GM18867 (cell line): ENCODE measurements at regions not wholly inside any gene's neighbourhood (a gene's known extent, or its start where the extent isn't known, plus 50 kb on each side); places are given as distances from the start of the nearest gene placed in this dataset.

Experiments
- ATAC-seq: cut with Tn5 transposase; IDR thresholded peaks from one replicate; pipeline ENCODE4 v1.9.1; 2021; ENCODE audit warnings: mild to moderate bottlenecking, moderate library complexity; ENCODE audit not compliant: unreplicated experiment

- ATAC-seq: no peak
These were observed 122.9 kb upstream of the ZNF507 start for GRCh38 chr19:32222556-32222955.

- no peak for ATAC-seq
These were observed 122.3 kb upstream of the ZNF507 start for GRCh38 chr19:32223106-32223505.

DNA sequence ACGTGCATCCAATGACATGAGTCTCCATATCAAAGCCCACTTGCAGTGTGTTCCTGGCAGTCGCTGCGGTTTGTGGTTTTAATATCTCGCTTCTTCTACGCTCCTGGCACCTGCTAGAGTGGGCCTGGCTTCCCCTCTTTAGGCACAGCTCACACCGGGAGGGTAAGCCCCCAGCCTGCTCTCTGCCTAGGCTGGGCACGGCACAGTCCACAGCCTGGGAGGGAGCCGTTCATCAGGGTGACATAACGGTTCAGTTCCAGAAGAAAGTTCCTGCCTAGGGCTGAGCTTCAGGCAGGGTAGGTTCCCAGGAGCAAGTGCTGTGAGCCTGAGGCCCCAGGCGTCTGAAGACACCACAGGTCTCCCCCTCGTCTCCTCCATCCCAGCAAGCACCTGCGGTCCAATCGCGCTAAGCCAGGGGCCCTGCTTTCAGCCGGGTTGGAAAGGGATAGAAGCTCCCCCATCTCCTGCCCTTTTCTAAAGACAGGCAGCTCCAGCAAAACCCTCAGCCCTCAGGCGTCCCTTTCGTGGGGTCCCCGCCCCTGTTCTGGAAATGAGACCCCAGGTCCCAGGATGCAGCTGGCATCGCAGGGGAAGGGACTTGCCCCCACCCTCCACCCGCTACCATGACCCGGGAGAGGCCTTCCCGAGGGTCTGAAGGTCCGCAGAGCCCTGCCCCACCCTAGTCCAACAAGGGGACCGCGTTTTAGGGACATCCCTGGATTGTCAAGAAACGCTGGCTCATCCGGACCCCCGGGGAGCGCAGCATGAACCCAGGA is 121.6 kb upstream of the ZNF507 start:
- ATAC-seq: no peak

DNA sequence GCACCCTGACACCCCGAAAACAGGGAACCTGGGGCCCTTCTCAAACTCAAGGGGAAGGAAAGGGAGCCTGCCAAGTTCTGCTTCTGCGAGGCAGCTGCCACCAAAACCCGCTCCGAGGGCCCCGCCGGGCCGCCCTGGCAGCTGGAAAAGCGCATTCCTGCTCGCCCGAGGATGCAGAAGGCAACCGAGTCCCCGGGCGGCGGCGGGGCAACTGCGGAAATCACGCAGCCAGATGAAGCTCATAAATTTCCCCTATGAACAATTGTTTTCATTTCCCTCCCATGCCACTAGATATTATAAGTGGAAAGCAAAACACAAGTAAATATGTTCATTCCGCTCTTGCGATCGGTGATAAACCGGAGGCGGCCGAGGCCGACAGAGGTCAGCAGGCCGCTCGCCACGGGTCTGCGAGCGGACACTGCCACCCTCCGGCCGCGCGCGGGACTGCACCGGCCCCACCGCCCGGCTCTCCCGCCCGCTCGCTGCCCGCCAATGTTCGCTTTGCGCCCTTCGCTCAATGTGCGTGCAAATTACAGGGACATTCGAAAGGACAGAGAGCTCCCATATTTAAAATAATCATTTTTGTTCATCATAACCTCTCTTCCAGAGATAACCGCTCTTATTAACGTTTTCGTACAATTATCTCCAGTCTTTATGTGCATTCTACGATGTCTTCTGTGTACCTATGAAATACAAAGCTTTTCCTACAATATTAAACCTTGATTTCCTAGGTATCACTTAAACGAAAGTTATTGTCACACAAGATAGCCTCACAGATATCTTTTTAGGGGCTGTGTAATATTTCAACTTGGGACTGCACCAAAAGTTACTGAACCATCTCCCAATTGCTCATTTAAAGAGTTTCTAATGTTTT is 120.8 kb upstream of the ZNF507 start:
- ATAC-seq: peak; percentile 77

GRCh38 chr19:32227561-32228165 is 117.7 kb upstream of the ZNF507 start:
- ATAC-seq: no peak

DNA sequence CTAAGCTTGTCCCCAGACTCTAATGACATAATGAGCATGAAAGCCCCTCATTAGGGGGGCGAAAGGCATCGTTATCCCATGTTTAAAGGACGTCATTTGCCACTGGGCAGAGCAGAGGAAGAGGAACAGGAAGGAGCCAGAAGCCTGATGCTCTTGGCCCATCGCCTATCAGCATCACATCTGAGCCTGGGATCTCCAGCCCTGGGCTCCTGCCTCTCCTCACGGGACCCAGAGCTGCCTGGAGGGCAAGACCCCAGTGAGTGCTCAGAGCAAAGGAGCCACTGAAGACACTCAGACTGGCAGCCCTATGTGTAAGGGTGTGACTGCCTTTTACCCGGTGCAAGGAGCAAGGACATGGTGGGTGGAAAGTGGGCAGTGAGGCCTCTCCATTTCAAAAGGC is 115.0 kb upstream of the ZNF507 start:
- ATAC-seq: no peak

GRCh38 chr19:32231020-32231419 is 114.4 kb upstream of the ZNF507 start:
- no peak for ATAC-seq

DNA sequence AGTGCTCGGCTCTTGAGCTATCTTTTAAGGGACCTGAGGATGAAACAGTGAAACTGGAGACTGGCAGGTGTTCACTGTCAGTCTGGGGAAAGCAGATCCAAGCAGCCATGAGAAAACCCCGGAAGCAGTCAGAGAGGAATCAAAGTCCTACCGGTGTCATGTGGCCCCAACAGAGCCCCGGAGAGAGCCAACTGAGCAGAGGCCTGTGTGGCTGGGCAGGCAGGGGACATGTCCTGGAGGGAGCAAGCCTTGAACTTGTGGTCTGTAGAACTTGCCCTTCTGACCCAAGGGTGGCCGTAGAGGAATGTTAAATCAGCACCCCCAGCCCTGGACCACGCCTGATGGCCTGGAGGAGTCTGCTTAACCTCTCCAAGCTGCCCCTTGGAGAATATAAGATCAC is 113.7 kb upstream of the ZNF507 start:
- no peak for ATAC-seq

GRCh38 chr19:32232449-32232848 is 113.0 kb upstream of the ZNF507 start:
- ATAC-seq: no peak

DNA sequence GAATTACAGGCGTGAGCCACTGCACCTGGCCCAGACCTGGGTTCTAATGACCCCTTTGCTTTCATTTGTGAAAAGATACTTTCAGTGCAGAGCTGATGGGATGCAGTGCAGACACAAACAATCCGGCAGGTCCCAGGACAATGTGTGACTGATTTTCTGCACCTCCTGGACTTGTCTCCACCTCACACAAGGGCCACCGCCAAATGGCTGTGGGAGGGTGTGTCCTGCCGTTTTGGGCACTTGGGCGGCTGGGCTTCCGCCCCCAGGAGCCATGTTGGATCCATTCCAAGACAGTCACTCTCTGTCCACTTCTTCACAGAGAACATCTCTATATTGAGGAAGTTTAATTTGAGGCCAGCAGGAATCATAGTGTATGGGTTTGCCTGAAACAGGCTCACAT is 112.3 kb upstream of the ZNF507 start:
- ATAC-seq: no peak

DNA sequence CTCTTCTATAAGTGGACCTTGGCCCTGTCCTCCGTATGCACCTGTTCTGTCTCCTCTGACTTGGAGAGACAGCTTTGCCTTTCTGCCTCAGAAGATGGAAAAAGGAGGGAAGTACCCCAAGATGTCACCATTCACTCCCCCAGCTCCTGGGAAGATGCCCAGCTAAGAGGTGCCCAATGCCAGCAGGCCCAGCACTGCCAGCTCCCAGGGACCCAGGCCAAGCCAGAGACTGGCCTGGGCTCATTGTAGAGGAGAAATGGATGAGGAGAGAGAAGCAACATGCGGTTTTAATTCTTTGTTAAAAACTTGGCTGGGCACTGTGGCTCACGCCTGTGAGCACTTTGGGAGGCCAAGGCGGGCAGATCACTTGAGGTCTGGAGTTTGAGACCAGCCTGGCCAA is 111.5 kb upstream of the ZNF507 start:
- ATAC-seq: no peak

- ATAC-seq: no peak
These were observed 110.7 kb upstream of the ZNF507 start for GRCh38 chr19:32234663-32235217.

- peak; percentile 71 for ATAC-seq
These were observed 107.3 kb upstream of the ZNF507 start for GRCh38 chr19:32238076-32238475.

DNA sequence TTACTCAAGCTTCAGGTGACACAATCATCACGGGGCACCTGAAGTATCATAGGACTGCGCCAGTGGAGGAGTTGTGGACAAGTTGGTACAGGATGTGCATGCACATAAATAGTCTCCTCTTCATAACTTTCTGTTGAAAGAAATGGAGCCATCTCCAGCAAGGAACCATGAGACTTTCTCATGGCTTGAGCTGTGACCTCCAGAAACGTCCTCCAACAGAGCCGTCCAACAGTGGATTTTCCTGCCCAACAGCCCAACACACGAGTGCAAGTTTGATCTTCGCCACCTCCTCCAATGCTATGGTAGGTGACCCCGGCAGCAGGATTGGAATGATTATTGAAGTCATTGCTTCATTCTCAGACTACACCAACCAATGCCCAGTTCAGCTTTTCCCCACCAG is 105.1 kb upstream of the ZNF507 start:
- ATAC-seq: no peak

- no peak for ATAC-seq
These were observed 104.1 kb upstream of the ZNF507 start for GRCh38 chr19:32241306-32241705.

GRCh38 chr19:32241932-32242710 is 103.3 kb upstream of the ZNF507 start:
- no peak for ATAC-seq

- ATAC-seq: no peak
These were observed 99.4 kb upstream of the ZNF507 start for GRCh38 chr19:32246006-32246405.

- no peak for ATAC-seq
These were observed 93.6 kb upstream of the ZNF507 start for GRCh38 chr19:32251634-32252332.

- no peak for ATAC-seq
These were observed 93.1 kb upstream of the ZNF507 start for GRCh38 chr19:32252333-32252669.
